Heart left ventricle (tissue), 16 donors: ENCODE measurements at regions not wholly inside any gene's neighbourhood (a gene's known extent, or its start where the extent isn't known, plus 50 kb on each side); places are given as distances from the start of the nearest gene placed in this dataset.

Experiments
- ATAC-seq, 4 donors: fragments of 200-7000 bp; cut with Tn5 transposase; one replicate each; pipeline ENCODE4 v1.9.1; 2020 to 2022; ENCODE audit warnings: moderate library complexity in 4 of 4, mild to moderate bottlenecking in 3 of 4, moderate number of reproducible peaks in 1 of 4
- DNase-seq, 5 donors: peaks; one replicate each; pipeline ENCODE4 v3.0.0-alpha.2; 2020
- H3K27ac ChIP-seq, 12 donors: fragments of 200-600 bp; sonication (generic) in 4 of 12; one replicate each; pipeline versions ENCODE4 v1.5.0 to v1.8.0; 2016 to 2022; ENCODE audit warnings: mild to moderate bottlenecking in 2 of 12
- H3K27me3 ChIP-seq, 9 donors: fragments of 200-600 bp; sonication (generic) in 2 of 9; one replicate each; pipeline versions ENCODE4 v1.5.1 to v1.8.0; 2016 to 2022; ENCODE audit warnings: mild to moderate bottlenecking in 3 of 9
- H3K36me3 ChIP-seq, 9 donors: fragments of 200-600 bp; sonication (generic) in 2 of 9; one replicate each; pipeline versions ENCODE4 v1.5.0 to v1.8.0; 2018 to 2022; ENCODE audit warnings: mild to moderate bottlenecking in 2 of 9
- H3K4me1 ChIP-seq, 12 donors: fragments of 200-600 bp; sonication (generic) in 4 of 12; one replicate each; pipeline versions ENCODE4 v1.5.0 to v1.8.0; 2016 to 2022; ENCODE audit warnings: mild to moderate bottlenecking in 3 of 12
- H3K4me3 ChIP-seq, 12 donors: fragments of 200-600 bp; sonication (generic) in 4 of 12; one replicate each; pipeline versions ENCODE4 v1.5.0 to v1.8.0; 2017 to 2022; ENCODE audit warnings: mild to moderate bottlenecking in 9 of 12, moderate library complexity in 4 of 12
- H3K9me3 ChIP-seq, 12 donors: fragments of 200-600 bp; sonication (generic) in 4 of 12; one replicate each; pipeline versions ENCODE4 v1.5.0 to v1.8.0; 2016 to 2022; ENCODE audit warnings: mild to moderate bottlenecking in 1 of 12
- CTCF ChIP-seq, 12 donors: fragments of 200-600 bp; sonication (generic) in 4 of 12; IDR thresholded peaks; one replicate each; pipeline versions ENCODE4 v1.5.0 to v1.8.0; 2018 to 2022; ENCODE audit warnings: antibody characterized with exemption in 12 of 12, mild to moderate bottlenecking in 5 of 12
- POLR2A ChIP-seq, 2 donors: fragments of 450-650 bp; IDR thresholded peaks; one replicate each; pipeline ENCODE4 v1.6.1; 2017; ENCODE audit warnings: antibody characterized with exemption in 2 of 2, mild to moderate bottlenecking in 2 of 2, moderate library complexity in 2 of 2
- WGBS, 4 donors: extraction: QIAGEN DNeasy Blood & Tissue Kit in 2 of 4; methylation state at CpG; one replicate each; pipeline versions ENCODE4 v1.1.5 to v1.1.7; 2013 to 2018; 5-methylcytosine and 5-hydroxymethylcytosine counted together
- intact Hi-C, 10 donors: fragments of 100-400 bp; cut with DNase I; formaldehyde crosslinking; loops; one replicate each; pipeline versions ENCODE4 v1.11.1 to v1.14.2; 2022
- donor health status: ischemic (EF 13 %, LVEDD 7.1; RV severe dilation, severe dysfunction).
- donor health status: healthy with polysubstance abuse.
- donor health status: DM: no; HTN: yes; CAD: no.
- donor health status: DM: no; HTN: no; CAD: no.
- donor health status: ischemic (EF 25% LVEDD 6.9; RV normal size, moderate dysfunction).
- donor health status: ischemic (EF 25% LVEDD 5.7; RV mildly dilated, moderate dysfunction).
- donor health status: healthy.
- donor health status: DM: yes; HTN: yes; CAD: no.
- donor health status: ischemic (EF 35%, LVEDD 5.7; RV mildly dilated, moderate dysfunction).
- donor health status: nonischemic (EF 11% LVEDD 7.7; RV severe dilation, severe dysfunction).
- donor health status: DM: yes; HTN: yes; CAD: no.
- donor health status: PGD.
- donor health status: ischemic (EF 29% LVEDD 5.4; RV normal size, mild dysfunction).
- donor health status: nonischemic (EF 23%, LVEDD 6.1; RV moderate dilation, normal function).

GRCh38 chr1:207219979-207220889 lies 101.2 kb upstream of the CD55 start:
- intact Hi-C loops, result no loop called here
- ATAC-seq, result no peak

GRCh38 chr1:207221934-207222351 lies 99.5 kb upstream of the CD55 start:
- Histone ChIP-seq H3K4me1 (peaks cover 0 to 19% (median 5%) of the 10 kb centered on the region in 12 donors), H3K27ac (no peak overlapping the region), H3K9me3 (no peaks in the 10 kb centered on the region), H3K36me3 (no peaks in the 10 kb centered on the region), H3K4me3 (no peak overlapping the region), H3K27me3 (no peaks in the 10 kb centered on the region)
- intact Hi-C loops, result no loop called here
- ATAC-seq (no peak), DNase-seq (no peak)
- TF ChIP-seq POLR2A (IDR thresholded peaks at IDR 0.05), result no peak

More at GRCh38 chr1:207219979-207220889, 101.2 kb upstream of the CD55 start:
- DNase-seq, result no peak
- 84 to 87% (median 86%) methylated on average over 22 to 24 of the region's 24 CpGs for WGBS, 4 donors
- Histone ChIP-seq H3K36me3 (no peaks in the 10 kb centered on the region), H3K9me3 (peaks cover 0 to under 1% (median 0%) of the 10 kb centered on the region in 12 donors), H3K4me3 (no peak overlapping the region), H3K27ac (no peak overlapping the region), H3K27me3 (no peaks in the 10 kb centered on the region), H3K4me1 (peaks cover 0 to 19% (median 5%) of the 10 kb centered on the region in 12 donors)
- TF ChIP-seq POLR2A (IDR thresholded peaks at IDR 0.05), result no peak
- TF ChIP-seq CTCF (IDR thresholded peaks at IDR 0.05), result no peak

- peaks cover 0 to 13% (median 3%) of the 10 kb centered on the region in 12 donors for H3K4me1 ChIP-seq
- H3K27ac ChIP-seq, result no peak overlapping the region
- no peak overlapping the region for H3K4me3 ChIP-seq
- H3K9me3 ChIP-seq, result no peaks in the 10 kb centered on the region
- ATAC-seq (no peak), DNase-seq (no peak)
- no peaks in the 10 kb centered on the region for H3K36me3 ChIP-seq
- H3K27me3 ChIP-seq, result no peaks in the 10 kb centered on the region
- TF ChIP-seq CTCF (IDR thresholded peaks at IDR 0.05) (no peak), POLR2A (IDR thresholded peaks at IDR 0.05) (no peak)
- 68 to 84% (median 76%) methylated on average over 2 of the region's 2 CpGs for WGBS, 4 donors
- intact Hi-C loops, result no loop called here
Observed at GRCh38 chr1:207223162-207223561, 98.3 kb upstream of the CD55 start.

- TF ChIP-seq CTCF (IDR thresholded peaks at IDR 0.05) (no peak), POLR2A (IDR thresholded peaks at IDR 0.05) (no peak)
- no peak overlapping the region for H3K27ac ChIP-seq
- no peak for ATAC-seq
- H3K4me1 ChIP-seq, result no peaks in the 10 kb centered on the region
- no peaks in the 10 kb centered on the region for H3K27me3 ChIP-seq
- H3K9me3 ChIP-seq, result no peaks in the 10 kb centered on the region
- DNase-seq, result no peak
- intact Hi-C loops, result no loop called here
- H3K36me3 ChIP-seq, result no peaks in the 10 kb centered on the region
- H3K4me3 ChIP-seq, result no peak overlapping the region
Observed at GRCh38 chr1:207224666-207225065, 96.8 kb upstream of the CD55 start.
